Fibroblast of lung (primary cell): ENCODE measurements at regions not wholly inside any gene's neighbourhood (a gene's known extent, or its start where the extent isn't known, plus 50 kb on each side); places are given as distances from the start of the nearest gene placed in this dataset.

Experiments
- DNase-seq, 2 donors: peaks; one replicate each; pipeline versions ENCODE4 v3.0.0 to v3.0.0-alpha.2; 2010; ENCODE audit warnings: low read depth in 2 of 2
- H2AFZ ChIP-seq: 2 replicates; pipeline ENCODE4 v1.5.1; 2012; ENCODE audit warnings: low read length, control low read depth, inconsistent platforms
- H3K27ac ChIP-seq: 2 replicates; pipeline ENCODE4 v1.5.1; 2011; ENCODE audit warnings: low read length, control low read depth; ENCODE audit not compliant: insufficient read depth
- H3K27me3 ChIP-seq: 2 replicates; pipeline ENCODE4 v1.5.1; 2011; ENCODE audit warnings: mild to moderate bottlenecking, low read length; ENCODE audit not compliant: control insufficient read depth, insufficient read depth
- H3K36me3 ChIP-seq: 2 replicates; pipeline ENCODE4 v1.5.1; 2011; ENCODE audit warnings: low read length; ENCODE audit not compliant: control insufficient read depth, insufficient read depth
- H3K4me1 ChIP-seq: 2 replicates; pipeline ENCODE4 v1.5.1; 2011; ENCODE audit warnings: low read length; ENCODE audit not compliant: control insufficient read depth, insufficient read depth; ENCODE audit errors: extremely low read depth
- H3K4me2 ChIP-seq: 2 replicates; pipeline ENCODE4 v1.5.1; 2011; ENCODE audit warnings: low read length, control low read depth; ENCODE audit not compliant: insufficient read depth; ENCODE audit errors: extremely low read depth
- H3K4me3 ChIP-seq, 4 experiments: fragments of 200-600 bp in 1 of 4; sonication (generic) in 1 of 4; replicated peaks in 1 of 4; 2 replicates each; pipeline ENCODE4 v1.5.1; 2011 to 2016; ENCODE audit warnings: low read length in 4 of 4, low read depth in 3 of 4, mild to moderate bottlenecking in 3 of 4, control low read depth in 2 of 4, inconsistent platforms in 1 of 4, mixed read lengths in 1 of 4; ENCODE audit not compliant: insufficient read depth in 1 of 4; ENCODE audit errors: control extremely low read depth in 1 of 4
- H3K79me2 ChIP-seq: 2 replicates; pipeline ENCODE4 v1.5.1; 2012; ENCODE audit warnings: mild to moderate bottlenecking, low read length, inconsistent platforms; ENCODE audit not compliant: control insufficient read depth, insufficient read depth
- H3K9ac ChIP-seq: 2 replicates; pipeline ENCODE4 v1.5.1; 2011; ENCODE audit warnings: mild to moderate bottlenecking, low read length, control low read depth; ENCODE audit not compliant: insufficient read depth
- H3K9me3 ChIP-seq: 2 replicates; pipeline ENCODE4 v1.5.1; 2012; ENCODE audit warnings: low read depth, low read length; ENCODE audit not compliant: control insufficient read depth, insufficient read depth
- H4K20me1 ChIP-seq: 2 replicates; pipeline ENCODE4 v1.5.1; 2011; ENCODE audit warnings: low read length; ENCODE audit not compliant: control insufficient read depth, insufficient read depth; ENCODE audit errors: extremely low read depth
- CTCF ChIP-seq, 2 donors: IDR thresholded peaks in 1 of 2; conservative IDR thresholded peaks in 1 of 2; 1 replicate in 1 of 2; 2 replicates in 1 of 2; pipeline ENCODE4 v1.5.1; 2011 to 2012; ENCODE audit warnings: low read length in 2 of 2, control low read depth in 1 of 2, inconsistent platforms in 1 of 2, low read depth in 1 of 2, mild to moderate bottlenecking in 1 of 2
- EZH2 ChIP-seq: IDR thresholded peaks from 2 replicates; pipeline ENCODE4 v1.5.1; 2012; ENCODE audit warnings: low read length, control low read depth, mild to moderate bottlenecking; ENCODE audit errors: missing control alignments

DNA sequence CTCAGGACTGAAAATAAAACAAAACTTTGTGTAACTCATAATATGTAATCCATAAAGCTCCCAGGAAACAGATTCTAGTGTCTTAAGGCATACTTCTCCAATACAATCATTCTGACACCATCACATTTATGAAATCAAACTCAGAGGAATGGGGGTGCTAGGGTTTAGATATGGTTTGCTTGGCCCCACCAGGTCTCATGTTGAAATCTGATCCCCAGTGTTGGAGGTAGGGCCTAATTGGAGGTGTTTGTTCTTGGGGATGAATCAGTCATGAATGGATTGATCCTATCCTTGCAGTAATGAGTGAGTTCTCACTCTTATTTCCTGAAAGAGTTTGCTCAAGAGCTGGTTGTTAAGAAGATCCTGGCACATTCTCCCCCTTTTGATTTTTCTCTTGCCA, 380.9 kb downstream of the ETS1 start:
- Histone ChIP-seq H3K4me2 (no peak overlapping the region), H3K36me3 (no peaks in the 10 kb centered on the region), H3K4me1 (peaks cover 18% of the 10 kb centered on the region), H3K9ac (no peak overlapping the region), H3K27ac (no peak overlapping the region), H3K4me3 (no peak overlapping the region), H4K20me1 (no peaks in the 10 kb centered on the region), H3K79me2 (no peaks in the 10 kb centered on the region), H3K27me3 (no peaks in the 10 kb centered on the region), H3K9me3 (no peaks in the 10 kb centered on the region), H2AFZ (no peak overlapping the region)
- no peak for DNase-seq
- TF ChIP-seq EZH2 (no peak), CTCF (conservative IDR thresholded peaks at IDR 0.05 in 1 of 2, IDR thresholded peaks at IDR 0.05 in 1 of 2; ENCODE audit: low read depth in 1 of 2, low read length in 2 of 2) (no peak)

DNA sequence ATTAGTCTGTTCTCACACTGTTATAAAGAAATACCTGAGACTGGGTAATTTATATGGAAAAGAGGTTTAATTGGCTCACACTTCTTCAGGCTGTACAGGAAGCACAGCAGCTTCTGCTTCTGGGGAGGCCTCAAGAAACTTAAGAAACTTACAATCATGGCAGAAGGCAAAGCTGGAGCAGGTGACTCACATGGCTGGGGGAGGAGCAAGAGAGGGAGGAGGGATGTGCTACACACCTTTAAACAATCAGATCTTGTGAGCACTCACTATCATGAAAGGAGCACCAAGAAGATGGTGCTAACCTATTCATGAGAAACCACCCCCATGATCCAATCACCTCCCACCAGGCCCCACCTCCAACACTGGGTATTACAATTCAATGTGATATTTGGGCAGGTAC, 381.6 kb downstream of the ETS1 start:
- no peaks in the 10 kb centered on the region for H3K27me3 ChIP-seq
- TF ChIP-seq EZH2 (no peak), CTCF (conservative IDR thresholded peaks at IDR 0.05 in 1 of 2, IDR thresholded peaks at IDR 0.05 in 1 of 2; ENCODE audit: low read depth in 1 of 2, low read length in 2 of 2) (no peak)
- no peaks in the 10 kb centered on the region for H3K36me3 ChIP-seq
- no peaks in the 10 kb centered on the region for H3K79me2 ChIP-seq
- DNase-seq: no peak
- H3K9ac ChIP-seq: no peak overlapping the region
- no peak overlapping the region for H3K27ac ChIP-seq
- no peak overlapping the region for H3K4me2 ChIP-seq
- H3K9me3 ChIP-seq: no peaks in the 10 kb centered on the region
- no peaks in the 10 kb centered on the region for H4K20me1 ChIP-seq
- peaks cover 18% of the 10 kb centered on the region for H3K4me1 ChIP-seq
- H2AFZ ChIP-seq: no peak overlapping the region
- H3K4me3 ChIP-seq: no peak overlapping the region

DNA sequence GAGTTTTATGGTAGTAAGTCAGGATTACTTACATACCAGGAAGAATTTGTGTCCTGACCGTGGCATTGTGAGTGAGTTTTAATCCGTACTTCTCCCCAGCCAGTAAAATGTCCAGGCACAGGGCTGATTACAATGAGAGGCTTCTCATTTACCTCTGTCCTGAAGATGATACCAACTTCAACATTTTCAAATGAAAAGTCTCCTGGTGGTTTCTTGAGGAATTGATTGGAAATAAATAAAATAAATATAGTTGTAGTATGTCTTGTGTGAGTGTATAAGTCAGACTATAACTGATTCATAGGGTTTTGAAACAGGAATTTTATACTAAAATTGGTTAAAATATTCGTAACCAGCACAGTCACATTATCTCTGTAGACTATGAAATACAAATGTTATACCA, 382.5 kb downstream of the ETS1 start:
- H3K9ac ChIP-seq: no peak overlapping the region
- no peak overlapping the region for H3K4me3 ChIP-seq
- H3K27me3 ChIP-seq: no peaks in the 10 kb centered on the region
- no peaks in the 10 kb centered on the region for H3K79me2 ChIP-seq
- no peak overlapping the region for H3K27ac ChIP-seq
- TF ChIP-seq CTCF (conservative IDR thresholded peaks at IDR 0.05 in 1 of 2, IDR thresholded peaks at IDR 0.05 in 1 of 2; ENCODE audit: low read depth in 1 of 2, low read length in 2 of 2) (no peak), EZH2 (no peak)
- no peak overlapping the region for H3K4me2 ChIP-seq
- DNase-seq: no peak
- H3K9me3 ChIP-seq: no peaks in the 10 kb centered on the region
- no peaks in the 10 kb centered on the region for H4K20me1 ChIP-seq
- H3K4me1 ChIP-seq: peaks cover 12% of the 10 kb centered on the region
- no peaks in the 10 kb centered on the region for H3K36me3 ChIP-seq
- no peak overlapping the region for H2AFZ ChIP-seq
